OCI-LY1 (cell line): ENCODE measurements at regions not wholly inside any gene's neighbourhood (a gene's known extent, or its start where the extent isn't known, plus 50 kb on each side); places are given as distances from the start of the nearest gene placed in this dataset.

ENCODE experiments used
- H2AFZ ChIP-seq: fragments of 200-600 bp; sonication (generic), shearing (Covaris generic); 2 replicates; pipeline ENCODE4 v1.6.0; 2014; ENCODE audit warnings: antibody characterized with exemption, mild to moderate bottlenecking, low read length
- H3F3A ChIP-seq: fragments of 200-600 bp; sonication (generic), shearing (Covaris generic); 2 replicates; pipeline ENCODE4 v1.6.0; 2014; ENCODE audit warnings: mild to moderate bottlenecking, antibody characterized with exemption, low read length, moderate library complexity; ENCODE audit not compliant: insufficient read depth
- H3K27ac ChIP-seq: fragments of 200-600 bp; sonication (generic); 2 replicates; pipeline ENCODE4 v1.5.1; 2014; ENCODE audit warnings: low read length, mixed run types, mild to moderate bottlenecking, low read depth; ENCODE audit not compliant: poor library complexity, severe bottlenecking
- H3K27me3 ChIP-seq: fragments of 200-600 bp; sonication (generic); 2 replicates; pipeline ENCODE4 v1.6.0; 2014; ENCODE audit warnings: antibody characterized with exemption, mild to moderate bottlenecking, low read length, moderate library complexity; ENCODE audit not compliant: insufficient read depth
- H3K36me3 ChIP-seq: fragments of 200-600 bp; sonication (generic); 2 replicates; pipeline ENCODE4 v1.6.1; 2014; ENCODE audit warnings: mild to moderate bottlenecking, antibody characterized with exemption, low read length, moderate library complexity, mixed read lengths; ENCODE audit not compliant: insufficient read depth
- H3K4me1 ChIP-seq: fragments of 200-600 bp; sonication (generic); 2 replicates; pipeline ENCODE4 v1.5.1; 2014; ENCODE audit warnings: mild to moderate bottlenecking, low read length, moderate library complexity; ENCODE audit not compliant: insufficient read depth, severe bottlenecking
- H3K4me2 ChIP-seq: fragments of 200-600 bp; sonication (generic), shearing (Covaris generic); 2 replicates; pipeline ENCODE4 v1.6.1; 2014; ENCODE audit warnings: low read length
- H3K4me3 ChIP-seq: fragments of 200-600 bp; sonication (generic); 2 replicates; pipeline ENCODE4 v1.5.1; 2014; ENCODE audit warnings: low read length, low read depth, mild to moderate bottlenecking, mixed read lengths; ENCODE audit not compliant: poor library complexity, severe bottlenecking
- H3K79me2 ChIP-seq: fragments of 200-600 bp; shearing (Covaris generic); 2 replicates; pipeline ENCODE4 v1.6.1; 2016; ENCODE audit warnings: mixed run types, low read length, mixed read lengths; ENCODE audit not compliant: insufficient read depth
- H3K9ac ChIP-seq: fragments of 200-600 bp; sonication (generic), shearing (Covaris generic); 2 replicates; pipeline ENCODE4 v1.6.1; 2014; ENCODE audit warnings: mild to moderate bottlenecking, low read length, mixed read lengths
- H3K9me2 ChIP-seq: fragments of 200-600 bp; sonication (generic), shearing (Covaris generic); 2 replicates; pipeline ENCODE4 v1.6.1; 2014; ENCODE audit warnings: low read depth, mild to moderate bottlenecking, low read length, mixed read lengths
- H3K9me3 ChIP-seq: fragments of 200-600 bp; shearing (Covaris generic); 2 replicates; pipeline ENCODE4 v1.6.1; 2014; ENCODE audit warnings: low read length, mixed read lengths
- H4K20me1 ChIP-seq: fragments of 200-600 bp; sonication (generic), shearing (Covaris generic); 2 replicates; pipeline ENCODE4 v1.6.0; 2016; ENCODE audit warnings: mild to moderate bottlenecking, low read length; ENCODE audit not compliant: insufficient read depth
- EZH2 ChIP-seq: fragments of 200-600 bp; sonication (generic), shearing (Covaris generic); IDR thresholded peaks from 2 replicates; pipeline ENCODE4 v1.8.0; 2017; ENCODE audit warnings: borderline replicate concordance, mixed run types, mild to moderate bottlenecking, antibody characterized with exemption, low read length, moderate library complexity, mixed read lengths
- TF ChIP-seq, protein P1 (sequence below): fragments of 200-600 bp; sonication (generic), shearing (Covaris generic); IDR thresholded peaks from 2 replicates; pipeline ENCODE4 v1.5.1; 2017; ENCODE audit warnings: mild to moderate bottlenecking, antibody characterized with exemption, low read length, moderate library complexity, mixed read lengths

DNA sequence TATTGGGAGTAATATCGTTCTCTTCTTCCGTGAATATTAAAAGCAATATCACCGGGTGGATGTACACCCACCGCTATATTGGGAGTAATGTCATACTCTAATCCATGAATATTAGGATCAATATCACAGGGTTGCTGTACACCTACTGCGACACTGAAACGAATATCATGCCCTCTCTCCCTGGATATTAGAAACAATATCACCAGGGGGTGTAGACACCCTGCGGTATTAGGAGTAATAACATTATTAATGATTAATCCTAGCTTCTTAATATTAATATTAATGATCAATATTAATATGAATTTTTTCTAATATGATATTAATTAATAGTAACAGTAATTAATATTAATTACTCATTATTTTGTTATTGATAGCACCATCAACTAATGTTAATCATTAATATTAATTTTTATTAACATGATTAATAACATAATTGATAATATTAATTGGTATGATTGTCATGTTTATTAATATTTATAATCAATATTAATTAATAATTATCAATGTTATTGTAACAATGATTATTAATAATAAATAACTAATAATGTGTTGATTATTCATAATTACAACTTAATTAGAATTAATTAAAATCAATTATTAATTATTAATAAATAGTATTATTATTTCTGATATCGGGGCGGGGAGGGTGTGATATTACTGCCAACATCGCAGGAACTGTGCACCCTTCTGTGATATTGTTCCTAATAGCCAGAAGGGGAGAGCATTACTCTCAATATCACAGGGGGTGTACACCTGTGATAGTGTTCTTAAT is 121.3 kb upstream of the C1GALT1 start:
- Histone ChIP-seq H3K4me2 (no peak overlapping the region), H4K20me1 (no peaks in the 10 kb centered on the region), H3K4me3 (no peak overlapping the region), H3K36me3 (no peaks in the 10 kb centered on the region), H3F3A (no peaks in the 10 kb centered on the region), H3K9ac (no peak overlapping the region), H3K9me2 (no peaks in the 10 kb centered on the region), H3K27ac (no peak overlapping the region), H3K4me1 (no peaks in the 10 kb centered on the region), H3K9me3 (no peaks in the 10 kb centered on the region), H3K27me3 (no peaks in the 10 kb centered on the region), H3K79me2 (no peaks in the 10 kb centered on the region), H2AFZ (no peak overlapping the region)
- no peak for TF ChIP-seq EZH2
- TF ChIP-seq, protein P1, sequence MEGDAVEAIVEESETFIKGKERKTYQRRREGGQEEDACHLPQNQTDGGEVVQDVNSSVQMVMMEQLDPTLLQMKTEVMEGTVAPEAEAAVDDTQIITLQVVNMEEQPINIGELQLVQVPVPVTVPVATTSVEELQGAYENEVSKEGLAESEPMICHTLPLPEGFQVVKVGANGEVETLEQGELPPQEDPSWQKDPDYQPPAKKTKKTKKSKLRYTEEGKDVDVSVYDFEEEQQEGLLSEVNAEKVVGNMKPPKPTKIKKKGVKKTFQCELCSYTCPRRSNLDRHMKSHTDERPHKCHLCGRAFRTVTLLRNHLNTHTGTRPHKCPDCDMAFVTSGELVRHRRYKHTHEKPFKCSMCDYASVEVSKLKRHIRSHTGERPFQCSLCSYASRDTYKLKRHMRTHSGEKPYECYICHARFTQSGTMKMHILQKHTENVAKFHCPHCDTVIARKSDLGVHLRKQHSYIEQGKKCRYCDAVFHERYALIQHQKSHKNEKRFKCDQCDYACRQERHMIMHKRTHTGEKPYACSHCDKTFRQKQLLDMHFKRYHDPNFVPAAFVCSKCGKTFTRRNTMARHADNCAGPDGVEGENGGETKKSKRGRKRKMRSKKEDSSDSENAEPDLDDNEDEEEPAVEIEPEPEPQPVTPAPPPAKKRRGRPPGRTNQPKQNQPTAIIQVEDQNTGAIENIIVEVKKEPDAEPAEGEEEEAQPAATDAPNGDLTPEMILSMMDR: no peak

DNA sequence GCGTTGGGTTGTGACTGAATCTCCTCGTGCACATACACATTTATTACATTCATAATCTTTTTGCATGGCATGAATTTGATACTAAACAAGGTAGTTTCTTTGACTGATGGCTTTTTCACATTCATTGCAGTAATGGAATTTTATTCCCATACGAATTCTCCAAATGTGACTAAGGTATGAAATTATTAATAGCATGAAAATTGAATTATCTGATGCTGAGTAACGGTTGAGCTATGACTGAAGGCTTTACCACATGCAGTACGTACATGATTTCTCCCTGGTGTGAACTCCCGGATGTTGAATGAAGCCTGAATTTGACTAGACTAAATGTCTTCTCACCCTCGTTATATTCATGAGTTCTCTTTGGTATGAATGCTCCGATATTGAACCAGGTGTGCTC is 104.4 kb upstream of the C1GALT1 start:
- no peak for TF ChIP-seq EZH2
- TF ChIP-seq, protein P1: no peak
- Histone ChIP-seq H3K9me2 (no peaks in the 10 kb centered on the region), H4K20me1 (no peaks in the 10 kb centered on the region)

DNA sequence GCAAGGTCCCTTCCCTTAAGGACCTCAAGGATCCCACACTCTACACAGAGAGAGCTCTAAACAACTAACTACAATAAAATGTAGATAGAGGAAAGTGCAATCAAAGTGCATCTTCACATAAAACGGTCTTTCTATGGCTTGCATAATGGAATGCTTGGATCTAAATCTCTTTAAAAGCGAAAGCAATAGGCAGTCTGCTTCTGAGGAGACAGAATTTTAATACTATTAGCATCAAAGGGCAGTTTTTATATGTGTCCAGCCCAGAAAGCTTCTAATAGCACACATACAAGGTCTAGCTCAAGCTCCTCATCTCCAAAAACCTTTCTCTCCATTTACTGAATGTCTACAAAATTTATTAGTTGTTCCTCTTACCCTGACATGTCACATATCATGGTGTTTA is 101.5 kb upstream of the C1GALT1 start:
- Histone ChIP-seq H3K27ac (no peak overlapping the region), H3K9me2 (no peaks in the 10 kb centered on the region), H3K4me2 (no peak overlapping the region), H3K36me3 (no peaks in the 10 kb centered on the region), H4K20me1 (no peaks in the 10 kb centered on the region), H3K27me3 (no peaks in the 10 kb centered on the region), H2AFZ (no peak overlapping the region), H3K9ac (no peak overlapping the region), H3F3A (no peaks in the 10 kb centered on the region), H3K4me3 (no peak overlapping the region), H3K9me3 (no peaks in the 10 kb centered on the region), H3K4me1 (no peaks in the 10 kb centered on the region), H3K79me2 (no peaks in the 10 kb centered on the region)
- TF ChIP-seq EZH2: no peak
- TF ChIP-seq, protein P1: no peak

More for the DNA sequence above, 104.4 kb upstream of the C1GALT1 start:
- Histone ChIP-seq H3F3A (no peaks in the 10 kb centered on the region), H3K9me3 (no peaks in the 10 kb centered on the region), H3K36me3 (no peaks in the 10 kb centered on the region), H2AFZ (no peak overlapping the region), H3K9ac (no peak overlapping the region), H3K4me1 (no peaks in the 10 kb centered on the region), H3K4me2 (no peak overlapping the region), H3K27me3 (no peaks in the 10 kb centered on the region), H3K79me2 (no peaks in the 10 kb centered on the region), H3K4me3 (no peak overlapping the region), H3K27ac (no peak overlapping the region)
